Mammary epithelial cell (primary cell): ENCODE measurements at regions not wholly inside any gene's neighbourhood (a gene's known extent, or its start where the extent isn't known, plus 50 kb on each side); places are given as distances from the start of the nearest gene placed in this dataset.

Experiments
- CTCF ChIP-seq, 2 donors: IDR thresholded peaks in 1 of 2; conservative IDR thresholded peaks in 1 of 2; 2 replicates each; pipeline ENCODE4 v1.5.1; 2011 to 2012; ENCODE audit warnings: inconsistent platforms in 2 of 2, low read length in 2 of 2, mild to moderate bottlenecking in 2 of 2, control low read depth in 1 of 2, low read depth in 1 of 2; ENCODE audit not compliant: insufficient read depth in 1 of 2; ENCODE audit errors: extremely low read depth in 1 of 2
- EZH2 ChIP-seq: IDR thresholded peaks from 2 replicates; pipeline ENCODE4 v1.6.1; 2012; ENCODE audit warnings: low read length, inconsistent platforms, borderline replicate concordance

GRCh38 chr18:25866331-25866730 is 224.1 kb downstream of the SS18 start:
- TF ChIP-seq CTCF (conservative IDR thresholded peaks at IDR 0.05 in 1 of 2, IDR thresholded peaks at IDR 0.05 in 1 of 2; ENCODE audit: extremely low read depth in 1 of 2, insufficient read depth in 1 of 2, low read depth in 1 of 2, low read length in 2 of 2): no peak
- TF ChIP-seq EZH2: no peak
